H1 (cell line): ENCODE measurements at regions not wholly inside any gene's neighbourhood (a gene's known extent, or its start where the extent isn't known, plus 50 kb on each side); places are given as distances from the start of the nearest gene placed in this dataset.

Source experiments
- BCL11A ChIP-seq, 2 experiments: IDR thresholded peaks; one replicate each; pipeline ENCODE4 v1.6.1; 2011; ENCODE audit warnings: low read depth in 2 of 2, low read length in 2 of 2, mild to moderate bottlenecking in 2 of 2
- BRCA1 ChIP-seq: IDR thresholded peaks from 2 replicates; pipeline ENCODE4 v1.6.1; 2012; ENCODE audit warnings: low read depth, low read length, improper control_type of control experiment
- CEBPB ChIP-seq: IDR thresholded peaks from 2 replicates; pipeline ENCODE4 v1.6.1; 2012; ENCODE audit warnings: low read depth, low read length
- CHD2 ChIP-seq: IDR thresholded peaks from 2 replicates; pipeline ENCODE4 v1.6.1; 2012; ENCODE audit warnings: low read length, improper control_type of control experiment
- CTBP2 ChIP-seq: IDR thresholded peaks from 2 replicates; pipeline ENCODE4 v1.7.0; 2011; ENCODE audit warnings: borderline replicate concordance, mild to moderate bottlenecking, moderate library complexity, mixed read lengths, low read length; ENCODE audit not compliant: insufficient read depth, insufficient read length
- EP300 ChIP-seq, 2 experiments: IDR thresholded peaks; 1 replicate in 1 of 2; 2 replicates in 1 of 2; pipeline ENCODE4 v1.6.1; 2011 to 2012; ENCODE audit warnings: low read depth in 2 of 2, low read length in 2 of 2, mild to moderate bottlenecking in 2 of 2, borderline replicate concordance in 1 of 2, inconsistent platforms in 1 of 2, moderate library complexity in 1 of 2
- HDAC6 ChIP-seq: IDR thresholded peaks from one replicate; pipeline ENCODE4 v1.7.1; 2012; ENCODE audit warnings: low read depth, mild to moderate bottlenecking, inconsistent platforms, low read length, moderate library complexity
- JUN ChIP-seq: IDR thresholded peaks from 2 replicates; pipeline ENCODE4 v1.6.1; 2011; ENCODE audit warnings: low read depth, mild to moderate bottlenecking, improper control_type of control experiment, low read length
- KDM1A ChIP-seq: fragments of 200-600, 300-600 bp; sonication (generic); IDR thresholded peaks from 2 replicates; pipeline ENCODE4 v1.7.1; 2016; ENCODE audit warnings: mild to moderate bottlenecking, low read length, borderline replicate concordance
- MAFK ChIP-seq: IDR thresholded peaks from 2 replicates; pipeline ENCODE4 v1.6.1; 2012; ENCODE audit warnings: low read depth, mild to moderate bottlenecking, improper control_type of control experiment, low read length
- NRF1 ChIP-seq: IDR thresholded peaks from 2 replicates; pipeline ENCODE4 v1.6.1; 2011; ENCODE audit warnings: mild to moderate bottlenecking, low read depth, low read length, improper control_type of control experiment
- POLR2A ChIP-seq, 2 experiments: IDR thresholded peaks; 1 replicate in 1 of 2; 2 replicates in 1 of 2; pipeline ENCODE4 v1.6.1; 2011; ENCODE audit warnings: low read depth in 2 of 2, low read length in 2 of 2, mild to moderate bottlenecking in 2 of 2; ENCODE audit errors: control extremely low read depth in 1 of 2
- POU5F1 ChIP-seq: IDR thresholded peaks from 2 replicates; pipeline ENCODE4 v1.6.1; 2011; ENCODE audit warnings: low read depth, mild to moderate bottlenecking, low read length, moderate library complexity
- RNF2 ChIP-seq: fragments of 200-900, 300-1000 bp; sonication (generic); IDR thresholded peaks from 2 replicates; pipeline ENCODE4 v1.7.1; 2016; ENCODE audit warnings: borderline replicate concordance, low read depth, mild to moderate bottlenecking, antibody characterized with exemption, low read length; ENCODE audit not compliant: poor library complexity, severe bottlenecking; ENCODE audit errors: missing control alignments
- SAP30 ChIP-seq: fragments of 300-600 bp; sonication (generic); IDR thresholded peaks from 2 replicates; pipeline ENCODE4 v1.7.1; 2012; ENCODE audit warnings: low read length, moderate library complexity, mild to moderate bottlenecking, inconsistent platforms; ENCODE audit not compliant: insufficient read depth, insufficient replicate concordance
- SIN3A ChIP-seq, 2 experiments: IDR thresholded peaks in 1 of 2; conservative IDR thresholded peaks in 1 of 2; 2 replicates each; pipeline ENCODE4 v1.6.1; 2011 to 2012; ENCODE audit warnings: low read length in 2 of 2, improper control_type of control experiment in 1 of 2, low read depth in 1 of 2, mild to moderate bottlenecking in 1 of 2
- SIRT6 ChIP-seq: IDR thresholded peaks from one replicate; pipeline ENCODE4 v1.7.1; 2012; ENCODE audit warnings: low read length, inconsistent platforms
- SIX5 ChIP-seq: IDR thresholded peaks from 2 replicates; pipeline ENCODE4 v1.6.1; 2011; ENCODE audit warnings: mild to moderate bottlenecking, low read depth, low read length
- SP4 ChIP-seq: IDR thresholded peaks from 2 replicates; pipeline ENCODE4 v1.6.1; 2012; ENCODE audit warnings: low read length, inconsistent platforms
- TAF1 ChIP-seq: IDR thresholded peaks from 2 replicates; pipeline ENCODE4 v1.6.1; 2011; ENCODE audit warnings: mild to moderate bottlenecking, low read depth, low read length
- TBP ChIP-seq: IDR thresholded peaks from 2 replicates; pipeline ENCODE4 v1.6.1; 2011; ENCODE audit warnings: low read depth, low read length, improper control_type of control experiment
- TCF12 ChIP-seq: IDR thresholded peaks from 2 replicates; pipeline ENCODE4 v1.6.1; 2011; ENCODE audit warnings: low read depth, mild to moderate bottlenecking, low read length
- TF ChIP-seq, protein P1 (sequence below): IDR thresholded peaks from 2 replicates; pipeline ENCODE4 v1.6.1; 2011; ENCODE audit warnings: low read length, improper control_type of control experiment
- TF ChIP-seq, protein P2 (sequence below): IDR thresholded peaks from 2 replicates; pipeline ENCODE4 v1.6.1; 2011; ENCODE audit warnings: low read depth, mild to moderate bottlenecking, low read length; ENCODE audit not compliant: insufficient read depth

DNA sequence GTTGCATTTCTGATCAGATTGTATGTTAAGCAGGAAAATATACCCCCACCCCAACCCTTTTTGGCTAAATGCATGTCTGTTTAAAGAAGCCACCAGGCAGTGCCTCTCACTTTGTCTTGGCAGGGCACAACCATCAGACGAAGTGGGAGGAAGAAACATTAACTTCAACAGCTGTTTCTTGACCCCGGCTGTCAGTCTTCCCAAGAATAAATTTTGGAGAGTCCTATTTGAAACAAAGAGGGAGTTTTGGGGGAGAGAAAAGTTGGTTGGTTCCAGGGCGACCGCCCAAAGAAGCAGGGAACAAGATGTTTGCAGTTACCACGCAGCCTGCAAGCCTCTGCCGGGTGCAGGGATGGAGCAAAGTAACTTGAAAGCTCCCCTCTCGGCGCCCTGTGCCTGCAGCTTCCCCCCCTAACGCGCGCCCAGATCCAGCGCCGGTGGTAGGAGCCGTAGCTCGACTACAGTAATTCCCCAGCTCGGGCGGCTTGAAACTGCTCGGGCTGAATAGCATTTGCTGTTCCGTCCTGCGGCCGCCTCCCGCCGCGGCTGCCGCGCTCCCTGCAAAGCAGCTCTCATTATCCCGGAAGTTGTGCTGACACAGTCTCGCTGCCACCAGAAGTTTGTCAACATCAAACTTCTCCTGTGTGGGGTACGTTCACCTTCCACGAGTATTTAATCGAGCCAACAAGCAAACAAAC is 100.7 kb upstream of the SSBP2 start (continued):
- TF ChIP-seq MAFK (0 out of 2 replicates have a peak, but pooled peaks have one; percentile 2), JUN (no peak), CHD2 (peak; percentile 55; the same call in 1 of the 2 replicates), SIRT6 (no peak), NRF1 (no peak), SP4 (peak; percentile 43; the same call in 1 of the 2 replicates), KDM1A (no peak), CEBPB (no peak), SAP30 (peak; percentile 77), POLR2A (IDR thresholded peaks at IDR 0.05; ENCODE audit: control extremely low read depth in 1 of 2, low read depth in 2 of 2, low read length in 2 of 2) (peak; percentile 27 to 44; a peak in 2 of 3 replicates), TBP (peak; percentile 55), BCL11A (IDR thresholded peaks at IDR 0.05; ENCODE audit: low read depth in 2 of 2, low read length in 2 of 2) (no peak), HDAC6 (no peak), SIN3A (conservative IDR thresholded peaks at IDR 0.05 in 1 of 2, IDR thresholded peaks at IDR 0.05 in 1 of 2; ENCODE audit: low read depth in 1 of 2, low read length in 2 of 2) (peak; percentile 81 to 92), POU5F1 (no peak), SIX5 (no peak), RNF2 (no peak), CTBP2 (peak; percentile 89), TAF1 (peak; percentile 79), EP300 (IDR thresholded peaks at IDR 0.05; ENCODE audit: borderline replicate concordance in 1 of 2, low read depth in 2 of 2, low read length in 2 of 2) (peak; percentile 98 to 100), BRCA1 (no peak), TCF12 (peak; percentile 67; the same call in 1 of the 2 replicates)
- TF ChIP-seq, protein P1, sequence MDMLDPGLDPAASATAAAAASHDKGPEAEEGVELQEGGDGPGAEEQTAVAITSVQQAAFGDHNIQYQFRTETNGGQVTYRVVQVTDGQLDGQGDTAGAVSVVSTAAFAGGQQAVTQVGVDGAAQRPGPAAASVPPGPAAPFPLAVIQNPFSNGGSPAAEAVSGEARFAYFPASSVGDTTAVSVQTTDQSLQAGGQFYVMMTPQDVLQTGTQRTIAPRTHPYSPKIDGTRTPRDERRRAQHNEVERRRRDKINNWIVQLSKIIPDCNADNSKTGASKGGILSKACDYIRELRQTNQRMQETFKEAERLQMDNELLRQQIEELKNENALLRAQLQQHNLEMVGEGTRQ: no peak
- TF ChIP-seq, protein P2, sequence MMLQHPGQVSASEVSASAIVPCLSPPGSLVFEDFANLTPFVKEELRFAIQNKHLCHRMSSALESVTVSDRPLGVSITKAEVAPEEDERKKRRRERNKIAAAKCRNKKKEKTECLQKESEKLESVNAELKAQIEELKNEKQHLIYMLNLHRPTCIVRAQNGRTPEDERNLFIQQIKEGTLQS: no peak
